ENCODE measurements at regions not wholly inside any gene's neighbourhood (a gene's known extent, or its start where the extent isn't known, plus 50 kb on each side); places are given as distances from the start of the nearest gene placed in this dataset.

- ATAC-seq (no peak), DNase-seq (no peak)
- Histone ChIP-seq H3K36me3 (ENCODE audit: control insufficient read depth in 2 of 3, insufficient read depth in 3 of 3, low read length in 3 of 3) (no peaks in the 10 kb centered on the region), H3K9me3 (ENCODE audit: control insufficient read depth in 2 of 3, low read length in 3 of 3) (no peaks in the 10 kb centered on the region), H3K4me1 (ENCODE audit: control insufficient read depth in 2 of 2, insufficient read depth in 2 of 2, low read length in 2 of 2) (no peaks in the 10 kb centered on the region), H3K27ac (ENCODE audit: low read depth, low read length) (no peak overlapping the region), H3K27me3 (ENCODE audit: control insufficient read depth in 2 of 2, insufficient read depth in 2 of 2, low read length in 2 of 2) (no peaks in the 10 kb centered on the region), H3K4me3 (ENCODE audit: low read length) (no peak overlapping the region)
- Mint-ChIP-seq H3K36me3 (no peaks in the 10 kb centered on the region), H3K4me1 (no peaks in the 10 kb centered on the region), H3K27ac (no peak overlapping the region), H3K4me3 (no peak overlapping the region), H3K9me3 (peaks cover 0 to 17% (median 2%) of the 10 kb centered on the region in 11 donors), H3K27me3 (no peaks in the 10 kb centered on the region)
- POLR2A ChIA-PET, result no interaction called here
- CTCF ChIA-PET, result no interaction called here
- intact Hi-C loops (cut with micrococcal nuclease), result no loop called here
These were observed 394.7 kb upstream of the KLHL1 start for GRCh38 chr13:70502944-70503343.

- no peak for ATAC-seq
- POLR2A ChIA-PET, result no interaction called here
These were observed 382.2 kb upstream of the KLHL1 start for GRCh38 chr13:70490320-70490935.

GRCh38 chr13:70484931-70485330 is 376.7 kb upstream of the KLHL1 start:
- H3K4me1 Mint-ChIP-seq, result no peaks in the 10 kb centered on the region
- Histone ChIP-seq H3K36me3 (ENCODE audit: control insufficient read depth in 2 of 3, insufficient read depth in 3 of 3, low read length in 3 of 3) (no peaks in the 10 kb centered on the region), H3K4me3 (ENCODE audit: low read length) (no peak overlapping the region), H3K9me3 (ENCODE audit: control insufficient read depth in 2 of 3, low read length in 3 of 3) (peaks cover 0 to 1% (median 0%) of the 10 kb centered on the region in 3 experiments), H3K27me3 (ENCODE audit: control insufficient read depth in 2 of 2, insufficient read depth in 2 of 2, low read length in 2 of 2) (no peaks in the 10 kb centered on the region), H3K4me1 (ENCODE audit: control insufficient read depth in 2 of 2, insufficient read depth in 2 of 2, low read length in 2 of 2) (no peaks in the 10 kb centered on the region), H3K27ac (ENCODE audit: low read depth, low read length) (no peak overlapping the region)
- H3K4me3 Mint-ChIP-seq, result no peak overlapping the region
- DNase-seq, result no peak
- ChIA-PET CTCF (no interaction called here), POLR2A (no interaction called here)
- ATAC-seq, result no peak
- no peaks in the 10 kb centered on the region for H3K36me3 Mint-ChIP-seq
- intact Hi-C loops (cut with micrococcal nuclease), result loop anchor here in 1 of 2 donors (1.0 kb wide), 1 partner anchor 14 kb away; no protein-coding TSS in a partner anchor
- no peak overlapping the region for H3K27ac Mint-ChIP-seq
- H3K27me3 Mint-ChIP-seq, result no peaks in the 10 kb centered on the region
- peaks cover 0 to 15% (median 6%) of the 10 kb centered on the region in 11 donors for H3K9me3 Mint-ChIP-seq

More at GRCh38 chr13:70490320-70490935, 382.2 kb upstream of the KLHL1 start:
- CTCF ChIA-PET, result no interaction called here
- no peak overlapping the region for H3K27ac Mint-ChIP-seq
- Histone ChIP-seq H3K4me3 (ENCODE audit: low read length) (no peak overlapping the region), H3K27me3 (ENCODE audit: control insufficient read depth in 2 of 2, insufficient read depth in 2 of 2, low read length in 2 of 2) (no peaks in the 10 kb centered on the region), H3K9me3 (ENCODE audit: control insufficient read depth in 2 of 3, low read length in 3 of 3) (peaks cover 0 to 13% (median 0%) of the 10 kb centered on the region in 3 experiments), H3K27ac (ENCODE audit: low read depth, low read length) (no peak overlapping the region), H3K36me3 (ENCODE audit: control insufficient read depth in 2 of 3, insufficient read depth in 3 of 3, low read length in 3 of 3) (no peaks in the 10 kb centered on the region), H3K4me1 (ENCODE audit: control insufficient read depth in 2 of 2, insufficient read depth in 2 of 2, low read length in 2 of 2) (no peaks in the 10 kb centered on the region)
- no peaks in the 10 kb centered on the region for H3K27me3 Mint-ChIP-seq
- no peaks in the 10 kb centered on the region for H3K36me3 Mint-ChIP-seq
- intact Hi-C loops (cut with micrococcal nuclease), result no loop called here
- H3K9me3 Mint-ChIP-seq, result peaks cover 2 to 32% (median 12%) of the 10 kb centered on the region in 11 donors
- no peak overlapping the region for H3K4me3 Mint-ChIP-seq
- H3K4me1 Mint-ChIP-seq, result no peaks in the 10 kb centered on the region
- no peak for DNase-seq

- no peak overlapping the region for H3K4me3 ChIP-seq (ENCODE audit: low read length)
- H3K27me3 ChIP-seq (ENCODE audit: control insufficient read depth in 2 of 2, insufficient read depth in 2 of 2, low read length in 2 of 2), result no peaks in the 10 kb centered on the region
- H3K4me3 Mint-ChIP-seq, result no peak overlapping the region
- ChIA-PET POLR2A (no interaction called here), CTCF (no interaction called here)
- no peak overlapping the region for H3K27ac Mint-ChIP-seq
- no peaks in the 10 kb centered on the region for H3K9me3 ChIP-seq (ENCODE audit: control insufficient read depth in 2 of 3, low read length in 3 of 3)
- no peaks in the 10 kb centered on the region for H3K4me1 ChIP-seq (ENCODE audit: control insufficient read depth in 2 of 2, insufficient read depth in 2 of 2, low read length in 2 of 2)
- ATAC-seq (no peak), DNase-seq (no peak)
- H3K9me3 Mint-ChIP-seq, result peaks cover 0 to 11% (median 4%) of the 10 kb centered on the region in 11 donors
- intact Hi-C loops (cut with micrococcal nuclease), result loop anchor here in 1 of 2 donors (1.0 kb wide), 1 partner anchor 16 kb away; no protein-coding TSS in a partner anchor
- no peak overlapping the region for H3K27ac ChIP-seq (ENCODE audit: low read depth, low read length)
- H3K36me3 Mint-ChIP-seq, result no peaks in the 10 kb centered on the region
- H3K27me3 Mint-ChIP-seq, result no peaks in the 10 kb centered on the region
- H3K4me1 Mint-ChIP-seq, result no peaks in the 10 kb centered on the region
- H3K36me3 ChIP-seq (ENCODE audit: control insufficient read depth in 2 of 3, insufficient read depth in 3 of 3, low read length in 3 of 3), result no peaks in the 10 kb centered on the region
These were observed 375.5 kb upstream of the KLHL1 start for GRCh38 chr13:70483599-70484276.

GRCh38 chr13:70473907-70474306 is 365.7 kb upstream of the KLHL1 start:
- H3K4me1 ChIP-seq (ENCODE audit: control insufficient read depth in 2 of 2, insufficient read depth in 2 of 2, low read length in 2 of 2), result no peaks in the 10 kb centered on the region
- H3K27me3 ChIP-seq (ENCODE audit: control insufficient read depth in 2 of 2, insufficient read depth in 2 of 2, low read length in 2 of 2), result no peaks in the 10 kb centered on the region
- no peaks in the 10 kb centered on the region for H3K27me3 Mint-ChIP-seq
- H3K4me3 ChIP-seq (ENCODE audit: low read length), result no peak overlapping the region
- H3K9me3 Mint-ChIP-seq, result peaks cover 0 to 7% (median 2%) of the 10 kb centered on the region in 11 donors
- no peaks in the 10 kb centered on the region for H3K4me1 Mint-ChIP-seq
- DNase-seq (no peak), ATAC-seq (no peak)
- H3K36me3 ChIP-seq (ENCODE audit: control insufficient read depth in 2 of 3, insufficient read depth in 3 of 3, low read length in 3 of 3), result no peaks in the 10 kb centered on the region
- no peak overlapping the region for H3K27ac Mint-ChIP-seq
- intact Hi-C loops (cut with micrococcal nuclease), result no loop called here
- no peaks in the 10 kb centered on the region for H3K9me3 ChIP-seq (ENCODE audit: control insufficient read depth in 2 of 3, low read length in 3 of 3)
- ChIA-PET CTCF (no interaction called here), POLR2A (no interaction called here)
- H3K27ac ChIP-seq (ENCODE audit: low read depth, low read length), result no peak overlapping the region
- no peaks in the 10 kb centered on the region for H3K36me3 Mint-ChIP-seq
- no peak overlapping the region for H3K4me3 Mint-ChIP-seq

DNA sequence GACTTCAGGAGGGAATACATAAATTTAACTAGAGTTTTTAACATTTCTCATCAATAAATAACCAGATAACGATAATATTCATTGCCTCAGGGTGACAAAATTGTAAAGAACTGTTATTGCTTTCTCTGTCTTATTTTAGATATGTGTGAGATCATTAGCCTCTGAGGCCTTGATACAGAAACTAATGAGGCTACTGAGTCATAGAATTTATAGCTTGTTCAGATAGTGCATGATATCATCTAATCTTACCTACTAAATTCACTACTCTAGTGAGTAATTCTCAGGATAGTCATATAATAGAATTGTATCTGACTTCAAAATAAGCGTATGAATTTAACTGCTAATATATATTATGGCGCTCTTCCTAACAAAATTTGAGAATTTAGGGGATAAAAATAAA is 360.8 kb upstream of the KLHL1 start:
- DNase-seq (no peak), ATAC-seq (no peak)
- no peaks in the 10 kb centered on the region for H3K36me3 ChIP-seq (ENCODE audit: control insufficient read depth in 2 of 3, insufficient read depth in 3 of 3, low read length in 3 of 3)
- no peaks in the 10 kb centered on the region for H3K27me3 Mint-ChIP-seq
- H3K4me1 Mint-ChIP-seq, result no peaks in the 10 kb centered on the region
- no peak overlapping the region for H3K4me3 ChIP-seq (ENCODE audit: low read length)
- H3K27ac ChIP-seq (ENCODE audit: low read depth, low read length), result no peak overlapping the region
- no peaks in the 10 kb centered on the region for H3K4me1 ChIP-seq (ENCODE audit: control insufficient read depth in 2 of 2, insufficient read depth in 2 of 2, low read length in 2 of 2)
- H3K27me3 ChIP-seq (ENCODE audit: control insufficient read depth in 2 of 2, insufficient read depth in 2 of 2, low read length in 2 of 2), result no peaks in the 10 kb centered on the region
- H3K9me3 ChIP-seq (ENCODE audit: control insufficient read depth in 2 of 3, low read length in 3 of 3), result no peaks in the 10 kb centered on the region
- no peaks in the 10 kb centered on the region for H3K36me3 Mint-ChIP-seq
- H3K27ac Mint-ChIP-seq, result no peak overlapping the region
- ChIA-PET POLR2A (no interaction called here), CTCF (interaction anchor here (0.7 kb wide), 1 partner anchor 352 kb away, joined by 3 read pairs; no protein-coding TSS in a partner anchor)
- no peak overlapping the region for H3K4me3 Mint-ChIP-seq
- H3K9me3 Mint-ChIP-seq, result peaks cover 0 to 10% (median 2%) of the 10 kb centered on the region in 11 donors
- intact Hi-C loops (cut with micrococcal nuclease), result no loop called here

DNA sequence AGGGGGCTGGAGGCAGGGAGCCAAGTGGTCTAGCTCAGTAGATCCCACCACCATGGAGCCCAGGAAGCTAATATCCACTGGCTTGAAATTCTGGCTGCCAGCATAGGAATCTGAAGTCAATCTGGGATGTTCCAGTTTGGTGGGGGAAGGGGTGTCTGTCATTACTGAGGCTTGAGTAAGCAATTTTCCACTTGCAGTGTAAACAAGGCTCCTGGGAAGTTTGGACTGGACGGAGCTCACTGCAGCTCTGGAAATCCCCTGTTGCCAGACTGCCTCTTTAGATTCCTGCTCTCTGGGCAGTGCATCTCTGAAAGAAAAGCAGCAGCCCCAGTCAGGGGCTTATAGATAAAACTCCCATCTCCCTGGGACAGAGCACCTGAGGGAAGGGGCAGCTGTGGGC is 349.2 kb upstream of the KLHL1 start:
- Histone ChIP-seq H3K4me1 (ENCODE audit: control insufficient read depth in 2 of 2, insufficient read depth in 2 of 2, low read length in 2 of 2) (no peaks in the 10 kb centered on the region), H3K9me3 (ENCODE audit: control insufficient read depth in 2 of 3, low read length in 3 of 3) (no peaks in the 10 kb centered on the region), H3K36me3 (ENCODE audit: control insufficient read depth in 2 of 3, insufficient read depth in 3 of 3, low read length in 3 of 3) (no peaks in the 10 kb centered on the region), H3K4me3 (ENCODE audit: low read length) (no peak overlapping the region), H3K27ac (ENCODE audit: low read depth, low read length) (no peak overlapping the region), H3K27me3 (ENCODE audit: control insufficient read depth in 2 of 2, insufficient read depth in 2 of 2, low read length in 2 of 2) (no peaks in the 10 kb centered on the region)
- Mint-ChIP-seq H3K27me3 (no peaks in the 10 kb centered on the region), H3K4me3 (no peak overlapping the region), H3K27ac (no peak overlapping the region), H3K9me3 (peaks cover 3 to 39% (median 11%) of the 10 kb centered on the region in 11 donors), H3K4me1 (no peaks in the 10 kb centered on the region), H3K36me3 (peaks cover 0 to 4% (median 0%) of the 10 kb centered on the region in 5 donors)
- no peak for ATAC-seq
- no peak for DNase-seq
- intact Hi-C loops (cut with micrococcal nuclease), result no loop called here
- ChIA-PET CTCF (no interaction called here), POLR2A (no interaction called here)

All from naive thymus-derived CD4-positive, alpha-beta T cell (primary cell).